Sigmoid colon (tissue), 6 donors: ENCODE measurements at regions not wholly inside any gene's neighbourhood (a gene's known extent, or its start where the extent isn't known, plus 50 kb on each side); places are given as distances from the start of the nearest gene placed in this dataset.

Source experiments
- DNase-seq: peaks from one replicate; pipeline ENCODE4 v3.0.0-alpha.2; 2019
- H3K27ac ChIP-seq, 4 donors: fragments of 200-600 bp; sonication (generic); one replicate each; pipeline ENCODE4 v1.5.1; 2016 to 2019; ENCODE audit warnings: mild to moderate bottlenecking in 1 of 4
- H3K27me3 ChIP-seq, 3 donors: fragments of 200-600 bp; sonication (generic); one replicate each; pipeline ENCODE4 v1.5.1; 2019; ENCODE audit warnings: mild to moderate bottlenecking in 1 of 3
- H3K36me3 ChIP-seq, 4 donors: fragments of 200-600 bp; sonication (generic); one replicate each; pipeline ENCODE4 v1.5.1; 2016 to 2019
- H3K4me1 ChIP-seq, 4 donors: fragments of 200-600 bp; sonication (generic); one replicate each; pipeline ENCODE4 v1.5.1; 2017 to 2019
- H3K4me3 ChIP-seq, 4 donors: fragments of 200-600 bp; sonication (generic); one replicate each; pipeline ENCODE4 v1.5.1; 2017 to 2019; ENCODE audit warnings: mild to moderate bottlenecking in 2 of 4, moderate library complexity in 1 of 4
- H3K9me3 ChIP-seq, 4 donors: fragments of 200-600 bp in 3 of 4; sonication (generic) in 3 of 4; one replicate each; pipeline versions ENCODE4 v1.5.1 to v1.6.1; 2013 to 2019
- EP300 ChIP-seq, 4 donors: sonication (generic); formaldehyde crosslinking; IDR thresholded peaks; one replicate each; pipeline ENCODE4 v1.6.1; 2017; ENCODE audit warnings: antibody characterized with exemption in 4 of 4
- POLR2A ChIP-seq, 2 donors: fragments of 450-650 bp; IDR thresholded peaks; one replicate each; pipeline ENCODE4 v1.6.1; 2016; ENCODE audit warnings: antibody characterized with exemption in 2 of 2, mild to moderate bottlenecking in 2 of 2, moderate library complexity in 2 of 2
- POLR2AphosphoS5 ChIP-seq, 4 donors: sonication (generic); formaldehyde crosslinking; IDR thresholded peaks; one replicate each; pipeline ENCODE4 v1.6.1; 2017; ENCODE audit warnings: antibody characterized with exemption in 4 of 4
- WGBS, 2 donors: extraction: QIAGEN DNeasy Blood & Tissue Kit; methylation state at CpG; one replicate each; pipeline ENCODE4 v1.1.7; 2013; 5-methylcytosine and 5-hydroxymethylcytosine counted together
- intact Hi-C: fragments of 100-400 bp; cut with DNase I; formaldehyde crosslinking; loops from one replicate; pipeline ENCODE4 v1.15.1; 2023
- TF ChIP-seq, protein P1 (sequence below), 4 experiments: fragments of 450-650 bp in 3 of 4; fragments of 200-600 bp in 1 of 4; IDR thresholded peaks; one replicate each; pipeline ENCODE4 v1.5.1; 2016 to 2019; ENCODE audit warnings: antibody characterized with exemption in 4 of 4, mild to moderate bottlenecking in 3 of 4, moderate library complexity in 2 of 4
- donor health status: healthy with polysubstance abuse.
- donor health status: healthy.

DNA sequence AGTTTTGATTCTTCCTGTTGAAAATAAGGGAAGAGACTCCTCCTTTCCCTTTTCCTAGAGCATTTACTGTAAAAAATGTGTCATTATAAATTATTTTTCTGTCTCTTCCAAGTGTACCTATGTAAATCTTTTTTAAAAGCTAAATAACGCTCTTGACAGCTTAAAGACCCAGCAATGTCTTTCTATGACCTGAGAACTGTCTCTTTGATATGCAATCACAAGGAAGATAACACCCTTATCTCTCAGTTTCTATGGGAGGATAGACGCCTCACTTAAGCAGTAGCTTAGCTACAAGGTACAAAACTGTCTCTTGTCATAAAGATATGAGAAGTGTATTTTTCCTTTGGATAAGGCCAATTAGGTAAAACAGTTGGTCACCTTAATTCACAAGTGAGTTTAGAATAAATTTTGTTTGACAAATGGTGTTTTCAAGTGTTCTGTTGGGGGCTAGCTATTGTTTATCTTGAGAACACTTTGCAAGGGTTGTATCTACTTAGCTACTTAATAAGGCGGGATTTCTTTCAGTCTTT is 980.6 kb upstream of the EYS start:
- Histone ChIP-seq H3K36me3 (no peaks in the 10 kb centered on the region), H3K4me1 (no peaks in the 10 kb centered on the region), H3K27ac (no peak overlapping the region), H3K4me3 (no peak overlapping the region), H3K9me3 (no peaks in the 10 kb centered on the region), H3K27me3 (no peaks in the 10 kb centered on the region)
- DNase-seq, result no peak
- intact Hi-C loops, result no loop called here
- 42 to 54% methylated on average over 3 of the region's 3 CpGs for WGBS, 2 donors
- TF ChIP-seq, protein P1, sequence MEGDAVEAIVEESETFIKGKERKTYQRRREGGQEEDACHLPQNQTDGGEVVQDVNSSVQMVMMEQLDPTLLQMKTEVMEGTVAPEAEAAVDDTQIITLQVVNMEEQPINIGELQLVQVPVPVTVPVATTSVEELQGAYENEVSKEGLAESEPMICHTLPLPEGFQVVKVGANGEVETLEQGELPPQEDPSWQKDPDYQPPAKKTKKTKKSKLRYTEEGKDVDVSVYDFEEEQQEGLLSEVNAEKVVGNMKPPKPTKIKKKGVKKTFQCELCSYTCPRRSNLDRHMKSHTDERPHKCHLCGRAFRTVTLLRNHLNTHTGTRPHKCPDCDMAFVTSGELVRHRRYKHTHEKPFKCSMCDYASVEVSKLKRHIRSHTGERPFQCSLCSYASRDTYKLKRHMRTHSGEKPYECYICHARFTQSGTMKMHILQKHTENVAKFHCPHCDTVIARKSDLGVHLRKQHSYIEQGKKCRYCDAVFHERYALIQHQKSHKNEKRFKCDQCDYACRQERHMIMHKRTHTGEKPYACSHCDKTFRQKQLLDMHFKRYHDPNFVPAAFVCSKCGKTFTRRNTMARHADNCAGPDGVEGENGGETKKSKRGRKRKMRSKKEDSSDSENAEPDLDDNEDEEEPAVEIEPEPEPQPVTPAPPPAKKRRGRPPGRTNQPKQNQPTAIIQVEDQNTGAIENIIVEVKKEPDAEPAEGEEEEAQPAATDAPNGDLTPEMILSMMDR (IDR thresholded peaks at IDR 0.05), result no peak
- TF ChIP-seq POLR2AphosphoS5 (IDR thresholded peaks at IDR 0.05) (no peak), EP300 (IDR thresholded peaks at IDR 0.05) (no peak), POLR2A (IDR thresholded peaks at IDR 0.05) (no peak)

DNA sequence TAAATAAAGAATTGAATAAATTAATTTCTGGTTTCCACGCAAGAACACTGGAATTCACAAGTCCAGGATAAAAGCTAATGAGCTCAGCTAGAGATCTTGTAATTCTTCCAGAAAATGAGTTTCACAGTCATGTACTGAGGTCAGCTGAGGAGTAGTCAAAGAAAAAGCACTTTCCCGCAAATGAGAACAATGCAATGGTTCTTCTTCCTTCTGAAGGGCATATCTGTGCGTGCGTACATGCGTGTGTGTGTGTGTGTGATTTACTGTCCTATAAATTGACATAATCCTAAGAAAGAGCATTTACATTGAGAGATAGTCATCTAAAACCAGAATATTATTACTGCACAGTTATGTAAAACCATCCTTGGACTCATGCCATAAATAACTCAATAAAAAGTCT is 968.9 kb upstream of the EYS start:
- DNase-seq, result no peak
- Histone ChIP-seq H3K27me3 (no peaks in the 10 kb centered on the region), H3K36me3 (no peaks in the 10 kb centered on the region), H3K27ac (no peak overlapping the region), H3K4me3 (no peak overlapping the region), H3K9me3 (peaks cover 0 to 6% (median 0%) of the 10 kb centered on the region in 4 donors), H3K4me1 (no peaks in the 10 kb centered on the region)
- intact Hi-C loops, result no loop called here
- TF ChIP-seq, protein P1 (IDR thresholded peaks at IDR 0.05), result no peak
- TF ChIP-seq POLR2AphosphoS5 (IDR thresholded peaks at IDR 0.05) (no peak), POLR2A (IDR thresholded peaks at IDR 0.05) (no peak), EP300 (IDR thresholded peaks at IDR 0.05) (no peak)
- WGBS, 2 donors, result 78 to 88% methylated on average over 5 of the region's 5 CpGs

DNA sequence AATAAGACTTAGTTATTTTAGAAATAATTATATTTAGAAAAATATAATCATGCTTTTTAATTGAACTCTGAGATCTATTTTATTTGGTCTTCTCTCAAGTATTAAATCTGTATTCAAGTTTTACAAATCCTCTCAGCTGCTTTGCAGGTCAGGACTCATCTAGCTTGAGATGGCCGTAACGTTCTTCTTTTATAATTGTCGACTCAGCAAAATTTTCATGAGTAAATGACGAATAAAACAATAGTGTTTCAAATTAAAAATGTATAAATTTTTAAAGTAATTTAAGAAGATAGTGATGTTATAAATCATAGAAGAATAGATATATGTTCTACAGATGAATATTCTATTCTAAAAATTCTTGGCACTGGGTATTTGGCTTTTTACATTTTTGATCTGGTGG is 957.1 kb upstream of the EYS start:
- DNase-seq, result no peak
- TF ChIP-seq, protein P1 (IDR thresholded peaks at IDR 0.05), result no peak
- TF ChIP-seq EP300 (IDR thresholded peaks at IDR 0.05), result no peak
- TF ChIP-seq POLR2AphosphoS5 (IDR thresholded peaks at IDR 0.05), result no peak
- no peak for TF ChIP-seq POLR2A (IDR thresholded peaks at IDR 0.05)
- Histone ChIP-seq H3K27ac (no peak overlapping the region), H3K4me3 (no peak overlapping the region), H3K4me1 (no peaks in the 10 kb centered on the region), H3K27me3 (no peaks in the 10 kb centered on the region), H3K36me3 (no peaks in the 10 kb centered on the region), H3K9me3 (no peaks in the 10 kb centered on the region)
- intact Hi-C loops, result no loop called here
- 93 to 95% methylated on average over 4 of the region's 4 CpGs for WGBS, 2 donors

DNA sequence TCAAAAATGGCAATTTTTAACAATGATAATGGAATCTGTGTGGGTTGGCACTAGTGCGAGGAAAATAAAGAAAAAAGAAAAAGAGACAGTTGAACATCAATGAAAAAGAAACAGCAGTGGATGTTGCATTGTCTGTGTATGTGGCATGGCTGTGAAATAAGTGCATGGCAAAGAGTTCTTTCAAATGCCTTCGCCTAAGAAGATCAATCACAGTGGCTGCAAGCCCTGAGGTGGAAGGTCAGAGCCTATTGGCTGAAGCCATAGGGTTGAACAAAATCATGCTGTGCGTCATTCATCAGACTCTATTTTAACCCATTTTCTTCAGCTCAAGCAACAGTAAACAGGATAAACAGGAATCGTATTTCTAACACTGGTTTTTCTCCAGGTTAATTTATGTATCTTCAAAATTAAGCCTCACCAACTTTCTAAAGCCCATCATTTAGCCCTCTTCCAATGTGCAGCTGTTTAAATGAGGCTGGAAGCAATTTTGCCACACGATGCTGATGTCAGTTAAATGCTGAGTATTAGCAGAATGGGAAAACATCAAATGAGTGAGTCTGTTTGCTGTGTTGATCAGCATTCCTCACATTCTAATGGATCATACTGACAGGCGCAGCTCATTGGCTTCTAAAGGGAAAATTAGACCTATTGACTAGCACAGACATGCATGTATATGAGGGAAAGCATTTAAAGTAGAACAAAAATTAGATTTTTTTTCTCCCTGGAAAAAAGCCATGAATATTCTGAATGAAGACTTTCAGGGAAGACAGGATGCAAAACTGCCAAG is 955.9 kb upstream of the EYS start:
- TF ChIP-seq POLR2AphosphoS5 (IDR thresholded peaks at IDR 0.05) (no peak), POLR2A (IDR thresholded peaks at IDR 0.05) (no peak), EP300 (IDR thresholded peaks at IDR 0.05) (no peak)
- TF ChIP-seq, protein P1 (IDR thresholded peaks at IDR 0.05), result no peak
- Histone ChIP-seq H3K4me1 (no peaks in the 10 kb centered on the region), H3K9me3 (no peaks in the 10 kb centered on the region), H3K27ac (no peak overlapping the region), H3K27me3 (no peaks in the 10 kb centered on the region), H3K36me3 (no peaks in the 10 kb centered on the region), H3K4me3 (no peak overlapping the region)
- 65 to 76% methylated on average over 6 of the region's 6 CpGs for WGBS, 2 donors
- intact Hi-C loops, result no loop called here
- DNase-seq, result no peak
